B cell (primary cell): ENCODE measurements at regions not wholly inside any gene's neighbourhood (a gene's known extent, or its start where the extent isn't known, plus 50 kb on each side); places are given as distances from the start of the nearest gene placed in this dataset.

ENCODE experiments used
- ATAC-seq: fragments of 200-7000 bp; cut with Tn5 transposase; one replicate; pipeline ENCODE4 v1.10.0; 2021; ENCODE audit warnings: low read depth, mild to moderate bottlenecking, moderate number of reproducible peaks, moderate library complexity
- CTCF ChIA-PET: fragments of 350-600 bp; sonication (Branson Sonifier 250); formaldehyde crosslinking; loops from one replicate; lab custom pipeline; 2021; ENCODE audit warnings: antibody characterized with exemption, inconsistent platforms; lab: Charles Lee
- POLR2A ChIA-PET: fragments of 350-600 bp; sonication (Branson Sonifier 250); formaldehyde crosslinking; loops from one replicate; lab custom pipeline; 2021; ENCODE audit warnings: antibody characterized with exemption; lab: Charles Lee
- DNase-seq: peaks from one replicate; pipeline ENCODE4 v3.0.0; 2013
- H2AFZ ChIP-seq: 2 replicates; pipeline ENCODE4 v1.6.1; 2012; ENCODE audit warnings: mild to moderate bottlenecking, low read depth, low read length; ENCODE audit not compliant: insufficient read depth, poor library complexity, severe bottlenecking
- H3K27ac ChIP-seq, 2 donors: 1 replicate in 1 of 2; 2 replicates in 1 of 2; pipeline ENCODE4 v1.5.1; 2012 to 2013; ENCODE audit warnings: low read length in 2 of 2, mild to moderate bottlenecking in 2 of 2, moderate library complexity in 1 of 2
- H3K27me3 ChIP-seq, 4 experiments: fragments of 200-600 bp in 1 of 4; sonication (generic) in 1 of 4; replicated peaks in 1 of 4; 1 replicate in 2 of 4; 2 replicates in 2 of 4; pipeline versions ENCODE4 v1.6.1 to v1.7.0; 2013 to 2016; ENCODE audit warnings: low read length in 3 of 4, mild to moderate bottlenecking in 2 of 4, mixed read lengths in 1 of 4, moderate library complexity in 1 of 4; ENCODE audit not compliant: insufficient read depth in 4 of 4, control insufficient read depth in 3 of 4; ENCODE audit errors: control extremely low read depth in 1 of 4
- H3K36me3 ChIP-seq, 2 experiments: replicated peaks in 1 of 2; 1 replicate in 1 of 2; 2 replicates in 1 of 2; pipeline versions ENCODE4 v1.6.1 to v1.7.1; 2013; ENCODE audit warnings: low read length in 1 of 2; ENCODE audit not compliant: insufficient read depth in 2 of 2, control insufficient read depth in 1 of 2; ENCODE audit errors: control extremely low read depth in 1 of 2, extremely low read depth in 1 of 2
- H3K4me1 ChIP-seq, 2 donors: fragments of 200-600 bp in 1 of 2; sonication (generic) in 1 of 2; 1 replicate in 1 of 2; 2 replicates in 1 of 2; pipeline versions ENCODE4 v1.5.1 to v1.6.1; 2013 to 2017; ENCODE audit warnings: low read length in 2 of 2; ENCODE audit not compliant: control insufficient read depth in 2 of 2, insufficient read depth in 2 of 2
- H3K4me2 ChIP-seq: replicated peaks from 2 replicates; pipeline ENCODE3; 2012; ENCODE audit warnings: mild to moderate bottlenecking, low read depth, low read length; ENCODE audit not compliant: poor library complexity, severe bottlenecking
- H3K4me3 ChIP-seq, 5 experiments: fragments of 200-600 bp in 1 of 5; sonication (generic) in 1 of 5; 1 replicate in 3 of 5; 2 replicates in 2 of 5; pipeline versions ENCODE4 v1.5.1 to v1.7.0; 2011 to 2016; ENCODE audit warnings: low read length in 4 of 5, mild to moderate bottlenecking in 4 of 5, low read depth in 2 of 5, control low read depth in 1 of 5, moderate library complexity in 1 of 5; ENCODE audit not compliant: insufficient read depth in 1 of 5; ENCODE audit errors: control extremely low read depth in 1 of 5, extremely low read depth in 1 of 5
- H3K79me2 ChIP-seq: fragments of 200-600 bp; sonication (generic); one replicate; pipeline ENCODE4 v1.6.0; 2016; ENCODE audit warnings: low read length; ENCODE audit not compliant: control insufficient read depth, insufficient read depth
- H3K9ac ChIP-seq: fragments of 200-600 bp; sonication (generic); 2 replicates; pipeline ENCODE4 v1.6.1; 2017; ENCODE audit warnings: mild to moderate bottlenecking, low read length, moderate library complexity
- H3K9me3 ChIP-seq, 3 donors: one replicate each; pipeline versions ENCODE4 v1.6.1 to v1.7.1; 2013; ENCODE audit warnings: low read length in 2 of 3; ENCODE audit not compliant: control insufficient read depth in 2 of 3, insufficient read depth in 1 of 3; ENCODE audit errors: control extremely low read depth in 1 of 3
- H4K20me1 ChIP-seq: 2 replicates; pipeline ENCODE4 v1.6.0; 2012; ENCODE audit warnings: mild to moderate bottlenecking, low read length; ENCODE audit not compliant: insufficient read depth, control insufficient read depth, poor library complexity, severe bottlenecking
- H3K27ac Mint-ChIP-seq: one replicate; pipeline ENCODE4 v1.8.0; 2021; ENCODE audit warnings: mixed read lengths
- H3K27me3 Mint-ChIP-seq: one replicate; pipeline ENCODE4 v1.8.0; 2021; ENCODE audit warnings: mixed read lengths
- H3K4me1 Mint-ChIP-seq: one replicate; pipeline ENCODE4 v1.8.0; 2021; ENCODE audit warnings: mixed read lengths
- H3K4me3 Mint-ChIP-seq: one replicate; pipeline ENCODE4 v1.8.0; 2021; ENCODE audit warnings: mixed read lengths
- H3K9me3 Mint-ChIP-seq: one replicate; pipeline ENCODE4 v1.8.0; 2022; ENCODE audit warnings: mixed read lengths; ENCODE audit not compliant: insufficient read depth
- CTCF ChIP-seq: fragments of 200-600 bp; IDR thresholded peaks from one replicate; pipeline ENCODE4 v1.8.0; 2022; ENCODE audit warnings: antibody characterized with exemption, mild to moderate bottlenecking
- EZH2 ChIP-seq: IDR thresholded peaks from 2 replicates; pipeline ENCODE4 v1.6.1; 2012; ENCODE audit warnings: borderline replicate concordance, low read depth, mild to moderate bottlenecking, moderate library complexity, low read length; ENCODE audit not compliant: insufficient read depth, poor library complexity, severe bottlenecking
- WGBS: methylation state at CpG from one replicate; pipeline ENCODE4 v1.1.5; 2013; ENCODE audit warnings: missing lambda C conversion rate; ENCODE audit not compliant: insufficient coverage; 5-methylcytosine and 5-hydroxymethylcytosine counted together
- intact Hi-C: fragments of 100-400 bp; cut with micrococcal nuclease; formaldehyde crosslinking; loops from one replicate; pipeline ENCODE4 v1.10.0; 2022

- CTCF ChIA-PET: no interaction called here
- Histone ChIP-seq H3K27ac (no peak overlapping the region), H3K36me3 (no peaks in the 10 kb centered on the region), H3K9ac (no peak overlapping the region), H3K9me3 (peaks cover 0 to 17% (median 0%) of the 10 kb centered on the region in 3 donors), H3K4me1 (no peaks in the 10 kb centered on the region), H2AFZ (no peak overlapping the region), H4K20me1 (no peaks in the 10 kb centered on the region), H3K27me3 (no peaks in the 10 kb centered on the region), H3K4me2 (no peak overlapping the region), H3K4me3 (no peak overlapping the region), H3K79me2 (no peaks in the 10 kb centered on the region)
- 91% methylated on average over 9 of the region's 9 CpGs for WGBS
- POLR2A ChIA-PET: no interaction called here
- TF ChIP-seq CTCF (no peak), EZH2 (no peak)
- no peaks in the 10 kb centered on the region for H3K9me3 Mint-ChIP-seq
- no peak overlapping the region for H3K4me3 Mint-ChIP-seq
- H3K27me3 Mint-ChIP-seq: no peaks in the 10 kb centered on the region
- ATAC-seq: no peak
- no peaks in the 10 kb centered on the region for H3K4me1 Mint-ChIP-seq
- intact Hi-C loops: no loop called here
- no peak for DNase-seq
- H3K27ac Mint-ChIP-seq: no peak overlapping the region
These were observed 530.0 kb downstream of the GLRX3 start for GRCh38 chr10:130666215-130666614.

GRCh38 chr10:130686689-130687300, 550.6 kb downstream of the GLRX3 start:
- Mint-ChIP-seq H3K4me3 (no peak overlapping the region), H3K9me3 (peaks cover 12% of the 10 kb centered on the region), H3K4me1 (no peaks in the 10 kb centered on the region), H3K27ac (no peak overlapping the region), H3K27me3 (no peaks in the 10 kb centered on the region)
- intact Hi-C loops: no loop called here
- CTCF ChIA-PET: no interaction called here
- Histone ChIP-seq H3K4me3 (no peak overlapping the region), H3K36me3 (no peaks in the 10 kb centered on the region), H3K27me3 (no peaks in the 10 kb centered on the region), H3K4me1 (no peaks in the 10 kb centered on the region), H3K79me2 (no peaks in the 10 kb centered on the region), H3K4me2 (no peak overlapping the region), H2AFZ (no peak overlapping the region), H3K9ac (no peak overlapping the region), H3K27ac (no peak overlapping the region), H4K20me1 (no peaks in the 10 kb centered on the region), H3K9me3 (peaks cover 0 to 21% (median 3%) of the 10 kb centered on the region in 3 donors)
- POLR2A ChIA-PET: no interaction called here
- 57% methylated on average over 2 of the region's 6 CpGs for WGBS
- DNase-seq (no peak), ATAC-seq (no peak)
- TF ChIP-seq EZH2: no peak
- no peak for TF ChIP-seq CTCF
